Ishikawa (cell line): ENCODE measurements at regions not wholly inside any gene's neighbourhood (a gene's known extent, or its start where the extent isn't known, plus 50 kb on each side); places are given as distances from the start of the nearest gene placed in this dataset.

Experiments used
- TCF12 ChIP-seq: IDR thresholded peaks from 2 replicates; pipeline ENCODE4 v1.6.1; 2012; ENCODE audit warnings: low read depth
- TF ChIP-seq, protein P1 (sequence below): IDR thresholded peaks from 2 replicates; pipeline ENCODE4 v1.6.1; 2012; ENCODE audit warnings: low read depth, mild to moderate bottlenecking

DNA sequence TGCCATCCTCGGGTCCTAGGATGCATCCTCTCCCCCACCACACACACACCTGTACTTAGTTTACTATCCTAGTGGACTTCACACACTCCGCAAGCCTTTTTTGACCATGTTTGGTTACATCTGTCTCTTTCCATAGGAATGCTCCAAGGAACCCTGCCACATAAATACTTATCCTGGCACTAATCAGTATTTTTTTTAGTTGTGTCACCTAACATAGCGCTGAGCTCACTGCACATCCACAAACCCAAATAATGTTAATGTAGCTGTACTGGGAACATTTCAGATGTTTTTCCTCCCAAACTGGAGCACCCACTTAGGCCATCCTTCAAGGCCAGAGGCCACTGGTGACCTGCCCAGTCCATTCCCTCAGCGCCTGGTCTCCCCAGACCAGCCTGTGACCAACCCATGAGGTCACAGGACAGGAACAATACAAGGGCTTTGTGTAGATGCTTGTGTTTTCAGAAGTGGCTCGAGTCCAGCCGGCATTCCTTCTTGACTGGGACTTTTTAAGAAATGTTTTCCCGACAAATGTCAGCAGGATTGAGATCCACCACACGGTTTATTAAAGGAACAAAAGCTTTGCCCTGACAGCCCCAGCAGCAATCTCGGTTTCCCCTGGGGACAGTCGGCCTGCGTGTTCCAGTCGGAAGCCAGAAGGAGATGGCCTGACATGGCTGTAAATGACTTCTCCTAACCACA, 181.4 kb downstream of the JCAD start:
- TF ChIP-seq, protein P1, sequence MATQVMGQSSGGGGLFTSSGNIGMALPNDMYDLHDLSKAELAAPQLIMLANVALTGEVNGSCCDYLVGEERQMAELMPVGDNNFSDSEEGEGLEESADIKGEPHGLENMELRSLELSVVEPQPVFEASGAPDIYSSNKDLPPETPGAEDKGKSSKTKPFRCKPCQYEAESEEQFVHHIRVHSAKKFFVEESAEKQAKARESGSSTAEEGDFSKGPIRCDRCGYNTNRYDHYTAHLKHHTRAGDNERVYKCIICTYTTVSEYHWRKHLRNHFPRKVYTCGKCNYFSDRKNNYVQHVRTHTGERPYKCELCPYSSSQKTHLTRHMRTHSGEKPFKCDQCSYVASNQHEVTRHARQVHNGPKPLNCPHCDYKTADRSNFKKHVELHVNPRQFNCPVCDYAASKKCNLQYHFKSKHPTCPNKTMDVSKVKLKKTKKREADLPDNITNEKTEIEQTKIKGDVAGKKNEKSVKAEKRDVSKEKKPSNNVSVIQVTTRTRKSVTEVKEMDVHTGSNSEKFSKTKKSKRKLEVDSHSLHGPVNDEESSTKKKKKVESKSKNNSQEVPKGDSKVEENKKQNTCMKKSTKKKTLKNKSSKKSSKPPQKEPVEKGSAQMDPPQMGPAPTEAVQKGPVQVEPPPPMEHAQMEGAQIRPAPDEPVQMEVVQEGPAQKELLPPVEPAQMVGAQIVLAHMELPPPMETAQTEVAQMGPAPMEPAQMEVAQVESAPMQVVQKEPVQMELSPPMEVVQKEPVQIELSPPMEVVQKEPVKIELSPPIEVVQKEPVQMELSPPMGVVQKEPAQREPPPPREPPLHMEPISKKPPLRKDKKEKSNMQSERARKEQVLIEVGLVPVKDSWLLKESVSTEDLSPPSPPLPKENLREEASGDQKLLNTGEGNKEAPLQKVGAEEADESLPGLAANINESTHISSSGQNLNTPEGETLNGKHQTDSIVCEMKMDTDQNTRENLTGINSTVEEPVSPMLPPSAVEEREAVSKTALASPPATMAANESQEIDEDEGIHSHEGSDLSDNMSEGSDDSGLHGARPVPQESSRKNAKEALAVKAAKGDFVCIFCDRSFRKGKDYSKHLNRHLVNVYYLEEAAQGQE: no peak
- no peak for TF ChIP-seq TCF12
